Stimulated activated effector memory CD8-positive, alpha-beta T cell treated with anti-CD3 and anti-CD28 coated beads, Interleukin-12 subunit alpha, Interleukin-12 subunit beta, amount 100 ng/mL, for 72 hours (primary cell): ENCODE measurements at regions not wholly inside any gene's neighbourhood (a gene's known extent, or its start where the extent isn't known, plus 50 kb on each side); places are given as distances from the start of the nearest gene placed in this dataset.
"Not testable (repeated sequence)": the region's sequence is repeated elsewhere in the genome, so short reads cannot be mapped to it uniquely, and the experiment has no call there.

Experiments used
- ATAC-seq: fragments of 150-1000 bp; cut with Tn5 transposase; 2 replicates; pipeline ENCODE4 v1.10.0; 2021
- DNase-seq, 2 donors: peaks; one replicate each; pipeline ENCODE4 v3.0.0; 2021 to 2022; ENCODE audit warnings: low spot score in 2 of 2
- H3K27ac Mint-ChIP-seq: one replicate; pipeline ENCODE4 v1.8.0; 2022; ENCODE audit warnings: mild to moderate bottlenecking, mixed read lengths
- H3K36me3 Mint-ChIP-seq: one replicate; pipeline ENCODE4 v1.8.0; 2022; ENCODE audit warnings: mild to moderate bottlenecking, mixed read lengths
- H3K4me1 Mint-ChIP-seq: one replicate; pipeline ENCODE4 v1.8.0; 2022; ENCODE audit warnings: mixed read lengths
- H3K4me3 Mint-ChIP-seq: one replicate; pipeline ENCODE4 v1.8.0; 2022; ENCODE audit warnings: mild to moderate bottlenecking, mixed read lengths
- H3K9me3 Mint-ChIP-seq: one replicate; pipeline ENCODE4 v1.8.0; 2022; ENCODE audit warnings: mixed read lengths

DNA sequence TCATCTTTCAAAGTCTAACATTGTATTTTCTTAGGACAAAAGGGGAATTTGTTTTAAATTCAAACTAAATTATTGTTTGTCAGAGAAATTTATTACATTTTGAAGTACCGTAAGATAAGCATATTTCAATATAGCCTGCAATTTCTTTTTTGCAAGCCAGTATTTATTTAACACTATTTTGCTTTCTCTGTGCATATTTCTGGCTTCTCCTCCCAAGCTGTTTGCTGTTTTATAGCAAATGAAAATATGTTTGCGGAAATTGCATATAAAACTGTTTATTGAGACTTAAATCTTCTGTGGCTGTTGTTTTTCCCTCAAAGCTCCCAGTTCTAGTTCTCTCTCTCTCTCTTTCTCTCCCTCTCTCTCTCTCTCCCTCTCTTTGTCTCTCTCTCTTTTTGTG lies 866.8 kb downstream of the FAM181B start:
- DNase-seq (no peak), ATAC-seq (no peak)
- H3K36me3 Mint-ChIP-seq, result peaks cover 13% of the 10 kb centered on the region
- H3K9me3 Mint-ChIP-seq, result peaks cover 7% of the 10 kb centered on the region
- peaks cover 27% of the 10 kb centered on the region for H3K4me1 Mint-ChIP-seq
- no peak overlapping the region for H3K27ac Mint-ChIP-seq
- H3K4me3 Mint-ChIP-seq, result no peak overlapping the region

DNA sequence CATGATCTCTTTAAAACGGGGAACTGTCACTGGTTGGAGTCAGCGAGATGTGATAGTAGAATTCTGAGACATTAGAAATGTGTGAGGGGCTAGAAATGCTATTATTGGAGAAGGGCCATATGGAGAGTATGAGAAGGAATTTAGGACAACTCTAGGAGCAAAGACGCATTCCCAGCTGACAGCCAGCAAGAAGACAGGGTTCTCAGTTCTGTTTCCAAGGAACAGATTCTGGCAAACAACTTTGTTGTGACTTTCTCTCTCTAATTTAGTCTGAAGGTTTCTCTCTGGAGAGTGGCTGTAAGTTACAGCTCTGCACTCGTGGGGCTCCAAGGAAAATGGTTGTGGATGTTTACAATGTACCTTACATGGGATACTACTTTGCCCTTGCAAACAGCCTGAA lies 876.3 kb downstream of the FAM181B start:
- Mint-ChIP-seq H3K4me3 (no peak overlapping the region), H3K9me3 (no peaks in the 10 kb centered on the region), H3K36me3 (no peaks in the 10 kb centered on the region), H3K4me1 (no peaks in the 10 kb centered on the region), H3K27ac (no peak overlapping the region)
- DNase-seq, result no peak
- ATAC-seq, result no peak

DNA sequence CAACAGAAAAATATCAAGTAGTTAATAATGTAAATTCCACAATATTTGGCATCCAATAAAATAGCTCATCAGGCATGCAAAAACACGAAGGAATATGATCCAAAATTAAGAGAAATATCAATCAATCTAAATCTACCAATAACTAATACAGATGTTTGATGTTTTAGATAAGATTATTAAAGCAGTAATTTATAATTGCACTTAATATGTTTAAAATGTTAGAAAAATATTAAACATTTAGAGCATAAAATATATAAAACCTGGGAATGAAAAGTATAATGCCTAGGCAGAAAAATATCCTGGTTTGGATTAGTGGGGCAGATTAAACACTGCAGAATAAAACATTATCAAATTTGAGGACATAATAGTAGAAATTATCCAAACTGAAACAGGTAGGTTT lies 879.9 kb downstream of the FAM181B start:
- Mint-ChIP-seq H3K36me3 (no peaks in the 10 kb centered on the region), H3K9me3 (no peaks in the 10 kb centered on the region), H3K27ac (no peak overlapping the region), H3K4me1 (no peaks in the 10 kb centered on the region), H3K4me3 (no peak overlapping the region)
- ATAC-seq (no peak), DNase-seq (no peak)

DNA sequence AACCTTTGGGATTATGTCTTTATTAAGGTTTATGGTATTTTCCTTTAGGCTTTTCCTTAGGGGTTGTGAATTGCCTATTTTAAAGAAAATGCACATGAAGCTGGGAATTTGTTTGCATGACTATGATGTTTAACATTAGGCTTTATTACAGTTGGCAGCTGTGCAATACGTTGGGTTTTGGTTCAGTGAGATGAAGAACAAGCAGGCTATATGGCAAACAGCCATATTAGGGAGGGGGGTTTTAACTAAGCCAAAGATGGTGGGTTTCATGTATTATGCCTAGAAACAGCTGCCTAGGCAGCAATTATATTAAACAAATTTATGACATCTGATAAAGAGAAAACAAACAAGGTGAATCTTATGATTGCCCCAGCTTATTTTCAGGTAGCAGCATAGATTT lies 880.8 kb downstream of the FAM181B start:
- Mint-ChIP-seq H3K4me1 (no peaks in the 10 kb centered on the region), H3K27ac (no peak overlapping the region), H3K4me3 (no peak overlapping the region), H3K36me3 (no peaks in the 10 kb centered on the region), H3K9me3 (no peaks in the 10 kb centered on the region)
- DNase-seq (no peak), ATAC-seq (no peak)

DNA sequence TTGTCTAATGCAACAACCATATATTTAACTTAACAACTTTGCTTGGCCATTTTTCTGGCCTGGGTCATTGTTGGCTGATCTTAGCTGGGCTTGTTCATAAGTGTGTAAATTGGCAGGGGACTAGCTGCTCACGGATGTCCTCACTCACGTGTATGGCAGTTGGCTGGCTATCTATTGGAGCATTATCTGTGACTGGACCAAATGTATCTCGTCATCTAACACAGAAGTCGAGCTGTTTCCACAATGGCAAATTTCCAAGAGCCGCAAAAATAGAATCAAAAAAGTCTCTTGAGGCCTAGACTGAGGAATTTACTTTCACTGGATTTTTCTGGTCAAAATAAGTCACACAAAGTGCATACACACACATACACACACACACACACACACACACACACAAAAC lies 893.3 kb downstream of the FAM181B start:
- no peak overlapping the region for H3K4me3 Mint-ChIP-seq
- no peaks in the 10 kb centered on the region for H3K4me1 Mint-ChIP-seq
- peaks cover 3% of the 10 kb centered on the region for H3K9me3 Mint-ChIP-seq
- DNase-seq, result no peak
- no peak overlapping the region for H3K27ac Mint-ChIP-seq
- no peak for ATAC-seq
- H3K36me3 Mint-ChIP-seq, result no peaks in the 10 kb centered on the region

DNA sequence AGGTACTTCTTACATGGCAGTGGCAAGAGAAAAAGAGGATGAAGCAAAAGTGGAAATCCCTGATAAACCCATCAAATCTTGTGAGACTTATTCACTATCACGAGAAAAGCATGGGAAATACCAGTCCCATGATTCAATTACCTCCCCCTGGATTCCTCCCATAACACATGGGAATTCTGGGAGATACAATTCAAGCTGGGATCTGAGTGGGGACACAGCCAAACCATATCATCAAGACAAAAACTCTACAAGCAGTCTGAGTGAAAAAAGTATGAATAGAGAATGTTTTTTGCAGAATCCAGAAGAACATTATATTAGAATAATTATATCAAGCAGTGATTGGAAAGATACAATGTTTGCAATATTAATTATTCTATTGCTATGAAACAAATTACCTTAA lies 893.7 kb downstream of the FAM181B start:
- DNase-seq (no peak), ATAC-seq (no peak)
- H3K27ac Mint-ChIP-seq, result no peak overlapping the region
- H3K4me1 Mint-ChIP-seq, result no peaks in the 10 kb centered on the region
- no peak overlapping the region for H3K4me3 Mint-ChIP-seq
- H3K36me3 Mint-ChIP-seq, result no peaks in the 10 kb centered on the region
- peaks cover 3% of the 10 kb centered on the region for H3K9me3 Mint-ChIP-seq

DNA sequence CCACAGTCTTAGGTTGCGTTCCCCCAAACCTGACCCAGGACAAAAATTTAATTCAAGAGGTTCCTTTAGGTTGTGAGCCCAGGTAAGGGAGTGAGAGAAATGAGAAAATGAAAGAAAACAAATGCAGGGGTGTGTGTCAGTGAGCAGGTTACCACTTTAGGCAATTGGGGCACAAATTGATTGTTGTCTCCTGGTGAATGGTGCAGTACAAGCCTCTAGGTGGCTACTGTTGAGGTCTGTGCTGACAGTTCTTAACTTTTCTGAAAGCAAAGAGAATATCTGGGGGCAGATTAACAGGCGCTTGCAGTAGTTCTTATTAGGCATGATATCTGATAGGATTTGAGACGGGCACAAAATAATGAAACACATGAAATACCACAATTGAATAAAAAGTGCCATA lies 894.6 kb downstream of the FAM181B start:
- H3K27ac Mint-ChIP-seq, result no peak overlapping the region
- H3K4me3 Mint-ChIP-seq, result no peak overlapping the region
- H3K9me3 Mint-ChIP-seq, result peaks cover 6% of the 10 kb centered on the region
- H3K36me3 Mint-ChIP-seq, result no peaks in the 10 kb centered on the region
- no peaks in the 10 kb centered on the region for H3K4me1 Mint-ChIP-seq
- ATAC-seq (no peak), DNase-seq (no peak)

DNA sequence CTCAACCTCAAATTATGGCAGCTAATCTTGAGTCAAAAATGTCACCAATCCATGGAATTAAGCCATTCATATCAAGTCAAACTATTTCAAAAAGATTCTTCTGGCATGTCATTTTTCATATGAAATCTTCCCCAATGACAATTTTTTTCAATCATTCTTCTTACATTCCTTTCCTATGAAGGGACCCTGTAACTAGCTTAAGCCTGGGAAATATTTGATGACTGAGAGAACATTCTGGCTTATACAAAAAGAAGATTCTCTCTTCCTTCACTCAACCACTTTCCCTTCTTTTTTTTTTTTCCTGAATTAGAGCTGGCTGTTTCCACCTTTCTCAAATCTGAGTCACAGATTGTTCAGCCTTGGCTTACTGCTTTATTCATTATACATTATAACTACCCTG lies 903.7 kb downstream of the FAM181B start:
- no peak for ATAC-seq
- no peak for DNase-seq
- no peak overlapping the region for H3K27ac Mint-ChIP-seq
- H3K4me1 Mint-ChIP-seq, result no peaks in the 10 kb centered on the region
- H3K36me3 Mint-ChIP-seq, result no peaks in the 10 kb centered on the region
- H3K4me3 Mint-ChIP-seq, result no peak overlapping the region
- peaks cover 15% of the 10 kb centered on the region for H3K9me3 Mint-ChIP-seq

DNA sequence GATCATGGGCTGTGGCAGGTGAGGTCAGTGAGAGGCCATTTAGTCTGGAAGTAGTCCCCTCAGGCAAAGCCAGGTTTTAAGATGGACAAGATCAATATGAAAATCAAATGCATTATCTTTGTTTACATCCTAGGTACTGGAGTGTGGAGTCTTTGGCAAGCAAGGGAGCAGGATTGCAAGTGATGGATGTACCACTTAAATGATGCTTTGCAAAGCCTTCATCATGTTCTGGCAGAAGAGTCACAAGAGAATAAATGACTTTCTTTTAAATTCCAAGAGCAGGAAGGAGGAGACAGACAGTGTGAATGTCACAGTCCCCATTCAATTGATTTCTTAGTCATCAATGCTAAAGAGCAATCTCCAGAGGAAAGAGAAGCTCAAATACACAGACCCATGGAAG lies 908.3 kb downstream of the FAM181B start:
- no peak for ATAC-seq
- Mint-ChIP-seq H3K4me3 (no peak overlapping the region), H3K36me3 (no peaks in the 10 kb centered on the region), H3K9me3 (peaks cover 3% of the 10 kb centered on the region), H3K4me1 (no peaks in the 10 kb centered on the region), H3K27ac (no peak overlapping the region)
- no peak for DNase-seq

DNA sequence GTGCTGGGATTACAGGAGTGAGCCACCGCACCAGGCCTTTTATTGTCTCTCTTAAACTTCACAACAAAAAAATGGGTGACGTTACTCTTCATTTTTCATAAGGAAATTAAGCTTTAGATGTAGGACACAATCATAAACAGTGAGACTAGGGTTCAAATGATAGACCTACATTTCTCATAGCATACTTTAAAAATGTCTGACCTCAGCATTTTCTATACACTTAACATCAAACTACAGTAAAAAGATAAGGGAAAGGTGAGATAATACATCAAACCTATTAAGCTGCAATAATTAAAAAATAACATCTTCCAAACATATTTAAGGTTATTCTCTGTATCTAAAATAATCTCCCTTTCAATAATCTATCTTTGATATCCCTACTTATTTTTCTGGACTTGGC lies 914.2 kb downstream of the FAM181B start:
- no peaks in the 10 kb centered on the region for H3K4me1 Mint-ChIP-seq
- no peaks in the 10 kb centered on the region for H3K36me3 Mint-ChIP-seq
- DNase-seq (no peak), ATAC-seq (no peak)
- H3K9me3 Mint-ChIP-seq, result peaks cover 6% of the 10 kb centered on the region
- no peak overlapping the region for H3K27ac Mint-ChIP-seq
- H3K4me3 Mint-ChIP-seq, result no peak overlapping the region

DNA sequence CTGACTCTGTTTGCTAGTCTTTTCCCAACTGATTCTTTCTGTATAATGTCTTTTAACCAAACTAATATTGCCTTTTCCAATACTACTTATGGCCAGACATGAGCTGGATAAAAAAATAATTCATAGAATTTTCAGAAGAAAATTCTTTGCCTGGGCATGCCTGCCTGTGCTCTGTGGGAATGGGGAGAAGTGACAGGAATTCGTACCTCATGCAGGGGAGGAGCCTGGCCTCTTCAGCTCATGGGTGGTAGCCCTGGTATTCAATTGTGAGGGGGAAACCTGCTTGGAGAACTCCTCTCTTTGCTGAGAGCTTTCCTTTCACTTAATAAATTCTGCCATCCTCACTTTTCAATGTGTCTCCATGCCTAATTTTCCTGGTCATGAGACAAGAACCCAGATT lies 928.8 kb downstream of the FAM181B start:
- Mint-ChIP-seq H3K4me3 (no peak overlapping the region), H3K36me3 (no peaks in the 10 kb centered on the region), H3K27ac (no peak overlapping the region), H3K4me1 (no peaks in the 10 kb centered on the region), H3K9me3 (peaks cover 2% of the 10 kb centered on the region)
- DNase-seq, result no peak
- no peak for ATAC-seq

DNA sequence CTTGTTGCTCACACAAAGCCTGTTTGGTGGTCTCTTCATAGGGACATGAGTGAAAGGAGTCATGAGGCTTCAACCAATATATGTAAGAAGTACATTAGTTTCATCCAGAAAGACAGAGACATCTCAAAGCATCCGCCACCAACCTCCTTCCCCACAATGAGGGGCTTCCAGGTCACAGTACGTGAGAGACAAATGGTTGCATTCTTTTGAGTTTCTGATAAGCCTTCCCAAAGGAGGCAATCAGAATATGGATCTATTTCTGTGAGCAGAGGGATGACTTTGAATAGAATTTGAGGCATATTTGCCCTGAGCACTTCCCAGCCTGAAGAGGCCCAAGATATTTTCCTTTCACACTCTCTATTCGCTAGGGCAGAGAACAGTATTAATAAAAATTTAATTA lies 931.1 kb downstream of the FAM181B start:
- DNase-seq (no peak), ATAC-seq (no peak)
- Mint-ChIP-seq H3K4me1 (no peaks in the 10 kb centered on the region), H3K36me3 (no peaks in the 10 kb centered on the region), H3K9me3 (peaks cover 2% of the 10 kb centered on the region), H3K27ac (no peak overlapping the region), H3K4me3 (no peak overlapping the region)

DNA sequence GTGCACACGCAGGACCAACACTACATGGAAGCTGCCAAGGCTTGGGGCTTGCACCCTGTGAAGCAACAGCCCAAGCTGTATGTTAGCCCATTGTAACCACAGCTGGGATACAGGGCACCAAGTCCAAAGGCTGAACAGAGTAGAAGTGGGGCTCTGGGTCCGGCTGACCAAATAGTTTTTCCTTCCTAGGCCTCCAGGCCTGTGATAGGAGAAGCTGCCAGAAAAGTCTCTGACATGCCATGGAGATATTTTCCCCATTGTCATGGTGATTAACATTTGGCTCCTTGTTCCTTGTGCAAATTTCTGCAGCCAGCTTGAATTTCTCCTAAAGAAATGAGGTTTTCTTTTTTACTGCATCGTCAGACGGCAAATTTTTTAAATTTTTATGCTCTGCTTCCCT lies 941.2 kb downstream of the FAM181B start:
- Mint-ChIP-seq H3K4me3 (no peak overlapping the region), H3K27ac (no peak overlapping the region), H3K9me3 (no peaks in the 10 kb centered on the region), H3K4me1 (no peaks in the 10 kb centered on the region), H3K36me3 (no peaks in the 10 kb centered on the region)
- DNase-seq (no peak), ATAC-seq (no peak)

DNA sequence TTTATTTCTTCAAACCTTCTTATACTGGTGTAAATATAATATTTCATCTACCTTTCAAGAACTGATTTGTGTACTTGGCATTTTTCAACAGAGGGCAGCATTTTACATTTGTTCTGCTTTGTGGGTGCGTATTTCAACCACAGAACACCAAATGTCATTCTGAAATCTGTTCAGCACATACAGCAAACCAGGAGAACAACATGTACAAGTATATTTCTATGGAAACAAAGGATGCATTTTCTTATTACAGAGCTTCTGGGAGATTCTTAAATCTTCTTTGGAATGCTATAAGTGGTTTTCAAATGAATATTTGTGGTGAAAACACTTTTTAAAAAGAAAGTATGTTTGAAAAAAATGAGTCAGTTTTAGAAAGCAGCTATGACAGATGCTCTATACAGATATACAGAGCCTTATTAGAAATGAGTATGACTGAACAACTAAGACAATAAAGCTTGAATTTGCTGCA lies 946.0 kb downstream of the FAM181B start:
- Mint-ChIP-seq H3K9me3 (no peaks in the 10 kb centered on the region), H3K4me1 (no peaks in the 10 kb centered on the region), H3K27ac (peak overlapping the region; percentile 46), H3K36me3 (no peaks in the 10 kb centered on the region), H3K4me3 (no peak overlapping the region)
- no peak for DNase-seq
- peak; percentile 93 for ATAC-seq

DNA sequence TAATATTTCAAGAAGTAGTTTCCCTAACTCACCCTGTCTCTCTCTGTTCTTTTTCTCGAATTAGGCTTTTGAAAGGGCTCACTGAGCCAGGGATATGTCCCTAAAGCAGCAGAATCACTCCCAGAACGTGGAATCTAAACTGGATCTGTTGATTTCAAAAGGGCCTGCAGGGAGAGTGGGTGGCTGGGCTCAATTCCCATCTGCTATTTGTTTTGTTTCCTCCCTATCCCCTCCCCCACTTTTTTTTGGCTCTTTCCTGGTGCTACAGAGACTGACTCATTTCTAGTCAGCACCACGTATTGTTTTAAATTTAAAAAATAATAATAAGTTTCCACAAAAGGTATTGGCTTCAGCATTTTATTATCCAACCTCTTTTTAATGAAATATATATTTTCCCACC lies 961.5 kb downstream of the FAM181B start:
- H3K9me3 Mint-ChIP-seq, result no peaks in the 10 kb centered on the region
- DNase-seq, result no peak
- H3K27ac Mint-ChIP-seq, result no peak overlapping the region
- no peaks in the 10 kb centered on the region for H3K4me1 Mint-ChIP-seq
- no peaks in the 10 kb centered on the region for H3K36me3 Mint-ChIP-seq
- H3K4me3 Mint-ChIP-seq, result no peak overlapping the region
- ATAC-seq, result no peak

DNA sequence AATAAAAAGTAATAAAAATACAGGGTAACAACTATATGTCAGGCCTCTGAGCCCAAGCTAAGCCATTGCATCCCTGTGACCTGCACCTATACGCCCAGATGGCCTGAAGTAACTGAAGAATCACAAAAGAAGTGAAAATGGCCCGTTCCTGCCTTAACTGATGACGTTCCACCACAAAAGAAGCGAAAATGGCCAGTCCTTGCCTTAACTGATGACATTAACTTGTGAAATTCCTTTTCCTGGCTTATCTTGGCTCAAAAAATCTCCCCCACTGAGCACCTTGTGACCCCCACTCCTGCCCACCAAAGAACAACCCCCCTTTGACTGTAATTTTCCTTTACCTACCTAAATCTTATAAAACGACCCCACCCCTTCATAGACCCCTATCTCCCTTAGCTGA lies 963.8 kb downstream of the FAM181B start:
- H3K4me1 Mint-ChIP-seq, H3K36me3 Mint-ChIP-seq, H3K9me3 Mint-ChIP-seq, H3K27ac Mint-ChIP-seq, H3K4me3 Mint-ChIP-seq, DNase-seq, ATAC-seq: not testable (repeated sequence)

DNA sequence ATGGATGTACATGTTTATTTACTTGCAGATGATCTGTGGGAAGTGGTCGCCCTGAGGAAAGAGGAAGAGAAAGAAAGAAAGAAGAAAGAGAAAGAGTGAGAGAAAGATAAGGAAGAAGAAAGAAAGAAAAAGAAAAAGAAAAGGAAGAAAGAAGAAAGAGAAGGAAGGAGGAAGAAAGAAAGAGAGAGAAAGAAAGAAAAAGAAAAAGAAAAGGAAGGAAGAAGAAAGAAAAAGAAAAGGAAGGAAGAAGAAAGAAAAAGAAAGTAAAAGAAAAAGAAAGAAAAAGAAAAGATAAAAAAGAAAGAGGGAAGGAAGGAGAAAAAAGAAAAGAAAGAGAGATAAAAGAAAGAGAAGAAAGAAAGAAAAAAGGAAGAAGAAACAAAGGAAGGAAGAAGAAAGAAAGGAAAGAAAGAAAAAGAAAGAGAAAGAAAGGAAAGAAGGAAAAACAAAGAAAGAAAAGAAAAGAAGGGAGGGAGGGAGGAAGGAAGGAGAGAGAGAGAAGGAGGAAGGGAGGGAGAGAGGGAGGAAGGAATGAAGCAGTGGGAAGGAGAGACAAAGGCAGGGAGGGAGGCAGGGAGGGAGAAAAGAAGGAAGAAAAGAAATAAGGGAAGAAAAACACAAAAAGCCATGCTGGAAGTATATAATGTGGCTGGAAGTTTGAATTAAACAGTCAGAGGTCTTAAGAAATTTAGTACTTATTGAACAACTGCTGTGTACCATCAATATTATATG lies 976.6 kb downstream of the FAM181B start:
- DNase-seq, result no peak
- Mint-ChIP-seq H3K27ac (no peak overlapping the region), H3K9me3 (no peaks in the 10 kb centered on the region), H3K4me1 (no peaks in the 10 kb centered on the region), H3K4me3 (no peak overlapping the region), H3K36me3 (no peaks in the 10 kb centered on the region)
- ATAC-seq, result no peak
